ENCODE measurements at regions not wholly inside any gene's neighbourhood (a gene's known extent, or its start where the extent isn't known, plus 50 kb on each side); places are given as distances from the start of the nearest gene placed in this dataset.

DNA sequence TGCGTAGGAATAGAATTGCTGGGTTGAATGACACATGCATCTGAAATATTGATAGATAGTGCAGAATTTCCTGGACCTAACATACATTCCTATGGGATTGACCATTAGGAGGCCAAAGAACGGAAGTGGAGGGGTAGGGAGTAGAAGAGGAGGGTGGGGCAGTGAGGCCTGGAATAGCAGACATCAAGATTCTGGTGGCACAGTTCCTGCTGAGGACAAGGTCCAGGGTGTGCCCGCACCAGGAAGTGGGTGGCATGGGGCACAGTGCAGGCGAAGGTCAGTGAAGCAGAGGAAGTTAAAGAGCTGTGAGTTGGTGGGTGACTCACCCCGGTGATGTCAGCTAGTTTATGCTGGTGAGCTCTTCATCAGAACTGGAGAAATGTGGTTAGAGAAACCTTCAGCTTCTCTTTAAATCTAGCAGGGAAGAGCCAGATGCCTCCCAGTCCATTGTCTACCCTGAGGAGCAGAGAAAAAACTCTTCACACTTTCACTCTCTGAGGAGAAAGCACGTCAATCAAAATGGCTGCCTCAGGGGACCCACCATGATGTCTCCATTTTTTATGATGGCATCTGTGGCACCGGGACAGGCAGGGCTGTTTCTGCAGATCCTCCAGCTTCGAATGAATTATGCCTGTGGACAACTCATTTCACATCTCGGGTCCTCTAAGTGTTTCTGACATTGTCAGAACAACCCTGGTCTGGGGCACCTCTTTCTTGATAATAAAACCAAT lies 55.9 kb upstream of the CTLA4 start (continued):
- TF ChIP-seq, protein P1, sequence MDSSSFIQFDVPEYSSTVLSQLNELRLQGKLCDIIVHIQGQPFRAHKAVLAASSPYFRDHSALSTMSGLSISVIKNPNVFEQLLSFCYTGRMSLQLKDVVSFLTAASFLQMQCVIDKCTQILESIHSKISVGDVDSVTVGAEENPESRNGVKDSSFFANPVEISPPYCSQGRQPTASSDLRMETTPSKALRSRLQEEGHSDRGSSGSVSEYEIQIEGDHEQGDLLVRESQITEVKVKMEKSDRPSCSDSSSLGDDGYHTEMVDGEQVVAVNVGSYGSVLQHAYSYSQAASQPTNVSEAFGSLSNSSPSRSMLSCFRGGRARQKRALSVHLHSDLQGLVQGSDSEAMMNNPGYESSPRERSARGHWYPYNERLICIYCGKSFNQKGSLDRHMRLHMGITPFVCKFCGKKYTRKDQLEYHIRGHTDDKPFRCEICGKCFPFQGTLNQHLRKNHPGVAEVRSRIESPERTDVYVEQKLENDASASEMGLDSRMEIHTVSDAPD (CRISPR knock-in tag; IDR thresholded peaks at IDR 0.05) = no peak
- no peak for TF ChIP-seq ZNF407 (CRISPR knock-in tag; IDR thresholded peaks at IDR 0.05; ENCODE audit: not compliant biosample characterization)
- peak; percentile 59; the same call in 1 of the 2 replicates for TF ChIP-seq HMG20A (CRISPR knock-in tag; IDR thresholded peaks at IDR 0.05; ENCODE audit: borderline replicate concordance)
- TF ChIP-seq ZMAT3 (CRISPR knock-in tag; conservative IDR thresholded peaks at IDR 0.05) = no peak
- no peak for TF ChIP-seq RBM22 (optimal IDR thresholded peaks at IDR 0.05; ENCODE audit: low read length)
- TF ChIP-seq ZNF263 (CRISPR knock-in tag; IDR thresholded peaks at IDR 0.05) = no peak
- no peak for TF ChIP-seq ZSCAN30 (CRISPR knock-in tag; IDR thresholded peaks at IDR 0.05)
- no peak for TF ChIP-seq HCFC1 (IDR thresholded peaks at IDR 0.05; ENCODE audit: low read depth, low read length)
- peak; percentile 40; the same call in 1 of the 2 replicates for TF ChIP-seq KAT8 (CRISPR knock-in tag; IDR thresholded peaks at IDR 0.05)
- TF ChIP-seq LCORL (IDR thresholded peaks at IDR 0.05) = no peak
- no peak for TF ChIP-seq LCORL (CRISPR knock-in tag; IDR thresholded peaks at IDR 0.05)
- TF ChIP-seq CHCHD3 (CRISPR knock-in tag; IDR thresholded peaks at IDR 0.05) = no peak
- TF ChIP-seq JUN (CRISPR knock-in tag; IDR thresholded peaks at IDR 0.05) = 0 out of 2 replicates have a peak, but pooled peaks have one; percentile 36
- TF ChIP-seq, protein P2, sequence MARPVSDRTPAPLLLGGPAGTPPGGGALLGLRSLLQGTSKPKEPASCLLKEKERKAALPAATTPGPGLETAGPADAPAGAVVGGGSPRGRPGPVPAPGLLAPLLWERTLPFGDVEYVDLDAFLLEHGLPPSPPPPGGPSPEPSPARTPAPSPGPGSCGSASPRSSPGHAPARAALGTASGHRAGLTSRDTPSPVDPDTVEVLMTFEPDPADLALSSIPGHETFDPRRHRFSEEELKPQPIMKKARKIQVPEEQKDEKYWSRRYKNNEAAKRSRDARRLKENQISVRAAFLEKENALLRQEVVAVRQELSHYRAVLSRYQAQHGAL (CRISPR knock-in tag; IDR thresholded peaks at IDR 0.05; ENCODE audit: not compliant biosample characterization) = no peak
- no peak for TF ChIP-seq ZNF564 (CRISPR knock-in tag; IDR thresholded peaks at IDR 0.05)
- no peak for TF ChIP-seq MAFG (CRISPR knock-in tag; IDR thresholded peaks at IDR 0.05)

All from HepG2 (cell line).